Liver (tissue), 8 donors: ENCODE measurements at regions not wholly inside any gene's neighbourhood (a gene's known extent, or its start where the extent isn't known, plus 50 kb on each side); places are given as distances from the start of the nearest gene placed in this dataset.

Source experiments
- DNase-seq: peaks from one replicate; pipeline ENCODE4 v3.0.0-alpha.2; 2017; ENCODE audit warnings: low spot score
- H3K27ac ChIP-seq, 2 donors: one replicate each; pipeline ENCODE4 v1.7.0; 2013; ENCODE audit warnings: inconsistent platforms in 2 of 2, low read length in 2 of 2, control low read depth in 1 of 2, low read depth in 1 of 2, mild to moderate bottlenecking in 1 of 2
- H3K27me3 ChIP-seq, 4 donors: one replicate each; pipeline versions ENCODE4 v1.6.1 to v1.7.0; 2013; ENCODE audit warnings: low read length in 3 of 4, inconsistent platforms in 1 of 4, mild to moderate bottlenecking in 1 of 4, moderate library complexity in 1 of 4; ENCODE audit not compliant: control insufficient read depth in 4 of 4, insufficient read depth in 4 of 4
- H3K36me3 ChIP-seq, 4 donors: one replicate each; pipeline versions ENCODE4 v1.6.1 to v1.7.0; 2013; ENCODE audit warnings: low read length in 3 of 4, mild to moderate bottlenecking in 3 of 4, low read depth in 1 of 4, moderate library complexity in 1 of 4; ENCODE audit not compliant: control insufficient read depth in 4 of 4, insufficient read depth in 3 of 4
- H3K4me1 ChIP-seq, 4 donors: one replicate each; pipeline versions ENCODE4 v1.6.1 to v1.7.0; 2013; ENCODE audit warnings: low read length in 3 of 4, mild to moderate bottlenecking in 3 of 4, moderate library complexity in 1 of 4; ENCODE audit not compliant: control insufficient read depth in 4 of 4, insufficient read depth in 4 of 4
- H3K4me3 ChIP-seq, 3 donors: one replicate each; pipeline versions ENCODE4 v1.6.1 to v1.7.0; 2013; ENCODE audit warnings: low read length in 3 of 3, control low read depth in 1 of 3, low read depth in 1 of 3, mild to moderate bottlenecking in 1 of 3
- H3K9ac ChIP-seq, 2 donors: one replicate each; pipeline ENCODE4 v1.7.0; 2013; ENCODE audit warnings: low read length in 2 of 2, mild to moderate bottlenecking in 2 of 2, moderate library complexity in 2 of 2, control low read depth in 1 of 2, low read depth in 1 of 2
- H3K9me3 ChIP-seq, 4 donors: one replicate each; pipeline versions ENCODE4 v1.6.1 to v1.7.0; 2013; ENCODE audit warnings: low read length in 3 of 4; ENCODE audit not compliant: control insufficient read depth in 4 of 4
- EGR1 ChIP-seq, 2 donors: IDR thresholded peaks; 2 replicates each; pipeline ENCODE4 v1.6.1; 2016 to 2018; ENCODE audit warnings: antibody characterized with exemption in 2 of 2, low read depth in 2 of 2
- GABPA ChIP-seq, 2 donors: IDR thresholded peaks in 1 of 2; conservative IDR thresholded peaks in 1 of 2; 2 replicates each; pipeline ENCODE4 v1.6.1; 2016; ENCODE audit warnings: antibody characterized with exemption in 2 of 2, mild to moderate bottlenecking in 1 of 2, moderate library complexity in 1 of 2
- HNF4G ChIP-seq: IDR thresholded peaks from 2 replicates; pipeline ENCODE4 v1.6.1; 2016; ENCODE audit warnings: antibody characterized with exemption
- JUND ChIP-seq, 2 donors: IDR thresholded peaks; 2 replicates each; pipeline ENCODE4 v1.6.1; 2016; ENCODE audit warnings: antibody characterized with exemption in 2 of 2
- NR2F2 ChIP-seq: IDR thresholded peaks from 2 replicates; pipeline ENCODE4 v1.6.1; 2016; ENCODE audit warnings: antibody characterized with exemption
- RAD21 ChIP-seq, 2 donors: IDR thresholded peaks; 2 replicates each; pipeline ENCODE4 v1.6.1; 2016; ENCODE audit warnings: antibody characterized with exemption in 2 of 2, mild to moderate bottlenecking in 2 of 2
- RXRA ChIP-seq, 2 donors: IDR thresholded peaks; 2 replicates each; pipeline ENCODE4 v1.6.1; 2017 to 2018; ENCODE audit warnings: antibody characterized with exemption in 2 of 2, mild to moderate bottlenecking in 1 of 2
- SP1 ChIP-seq: IDR thresholded peaks from 2 replicates; pipeline ENCODE4 v1.6.1; 2018; ENCODE audit warnings: antibody characterized with exemption, mild to moderate bottlenecking
- YY1 ChIP-seq: IDR thresholded peaks from 2 replicates; pipeline ENCODE4 v1.6.1; 2016; ENCODE audit warnings: antibody characterized with exemption, mild to moderate bottlenecking
- WGBS: extraction: QIAGEN DNeasy Blood & Tissue Kit; methylation state at CpG from one replicate; pipeline ENCODE4 v1.1.7; 2013; 5-methylcytosine and 5-hydroxymethylcytosine counted together
- TF ChIP-seq, protein P1 (sequence below): IDR thresholded peaks from 2 replicates; pipeline ENCODE4 v1.6.1; 2016; ENCODE audit warnings: antibody characterized with exemption
- TF ChIP-seq, protein P2 (sequence below): IDR thresholded peaks from 2 replicates; pipeline ENCODE4 v1.6.1; 2016; ENCODE audit warnings: antibody characterized with exemption
- TF ChIP-seq, protein P3 (sequence below): fragments of 150-350 bp; IDR thresholded peaks from 2 replicates; pipeline ENCODE4 v1.5.1; 2017; ENCODE audit warnings: improper control_type of control experiment, low read depth, low read length; ENCODE audit not compliant: missing input control
- TF ChIP-seq, protein P4 (sequence below): IDR thresholded peaks from 2 replicates; pipeline ENCODE4 v1.6.1; 2016; ENCODE audit warnings: antibody characterized with exemption, mild to moderate bottlenecking
- donor health status: healthy.
- donor health status: healthy.
- donor health status: healthy.
- donor health status: healthy.
- donor health status: healthy.

DNA sequence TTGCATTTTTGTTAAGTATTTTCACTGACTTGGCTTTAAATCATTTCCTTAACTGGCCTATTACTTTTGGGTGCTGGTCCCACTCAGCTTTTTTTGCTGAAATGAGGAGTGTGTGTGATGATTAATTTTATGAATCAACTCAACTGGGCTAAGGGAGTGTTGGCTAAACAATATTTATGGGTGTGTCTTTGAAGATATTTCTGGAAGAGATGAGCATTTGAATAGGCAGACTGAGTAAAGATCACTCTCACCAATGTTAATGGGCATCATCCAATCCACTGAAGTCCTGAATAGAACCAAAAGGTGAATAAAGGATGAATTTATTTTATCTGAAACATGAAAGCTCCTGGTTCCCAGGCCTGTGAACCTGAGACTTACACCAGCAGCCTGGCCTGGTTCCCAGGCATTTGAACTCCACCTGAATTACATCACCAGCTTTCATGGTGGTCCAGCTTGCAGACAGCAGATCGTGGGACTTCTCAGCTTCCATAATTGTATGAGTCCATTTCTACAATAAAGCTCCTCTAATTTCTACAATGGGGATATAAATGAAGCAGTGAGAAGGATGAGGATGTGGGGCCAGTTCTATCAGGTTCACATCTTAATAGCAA, 241.3 kb upstream of the ZC3H12C start:
- Histone ChIP-seq H3K4me3 (no peak overlapping the region), H3K9me3 (no peaks in the 10 kb centered on the region), H3K36me3 (no peaks in the 10 kb centered on the region), H3K9ac (no peak overlapping the region), H3K27me3 (no peaks in the 10 kb centered on the region), H3K4me1 (no peaks in the 10 kb centered on the region), H3K27ac (no peak overlapping the region)
- no peak for DNase-seq
- no peak for TF ChIP-seq NR2F2
- TF ChIP-seq, protein P1, sequence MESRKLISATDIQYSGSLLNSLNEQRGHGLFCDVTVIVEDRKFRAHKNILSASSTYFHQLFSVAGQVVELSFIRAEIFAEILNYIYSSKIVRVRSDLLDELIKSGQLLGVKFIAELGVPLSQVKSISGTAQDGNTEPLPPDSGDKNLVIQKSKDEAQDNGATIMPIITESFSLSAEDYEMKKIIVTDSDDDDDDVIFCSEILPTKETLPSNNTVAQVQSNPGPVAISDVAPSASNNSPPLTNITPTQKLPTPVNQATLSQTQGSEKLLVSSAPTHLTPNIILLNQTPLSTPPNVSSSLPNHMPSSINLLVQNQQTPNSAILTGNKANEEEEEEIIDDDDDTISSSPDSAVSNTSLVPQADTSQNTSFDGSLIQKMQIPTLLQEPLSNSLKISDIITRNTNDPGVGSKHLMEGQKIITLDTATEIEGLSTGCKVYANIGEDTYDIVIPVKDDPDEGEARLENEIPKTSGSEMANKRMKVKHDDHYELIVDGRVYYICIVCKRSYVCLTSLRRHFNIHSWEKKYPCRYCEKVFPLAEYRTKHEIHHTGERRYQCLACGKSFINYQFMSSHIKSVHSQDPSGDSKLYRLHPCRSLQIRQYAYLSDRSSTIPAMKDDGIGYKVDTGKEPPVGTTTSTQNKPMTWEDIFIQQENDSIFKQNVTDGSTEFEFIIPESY, result no peak
- TF ChIP-seq YY1, result no peak
- TF ChIP-seq, protein P2, sequence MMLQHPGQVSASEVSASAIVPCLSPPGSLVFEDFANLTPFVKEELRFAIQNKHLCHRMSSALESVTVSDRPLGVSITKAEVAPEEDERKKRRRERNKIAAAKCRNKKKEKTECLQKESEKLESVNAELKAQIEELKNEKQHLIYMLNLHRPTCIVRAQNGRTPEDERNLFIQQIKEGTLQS, result no peak
- TF ChIP-seq EGR1 (IDR thresholded peaks at IDR 0.05; ENCODE audit: low read depth in 2 of 2), result no peak
- WGBS, result 67% methylated on average over 1 of the region's 1 CpG

DNA sequence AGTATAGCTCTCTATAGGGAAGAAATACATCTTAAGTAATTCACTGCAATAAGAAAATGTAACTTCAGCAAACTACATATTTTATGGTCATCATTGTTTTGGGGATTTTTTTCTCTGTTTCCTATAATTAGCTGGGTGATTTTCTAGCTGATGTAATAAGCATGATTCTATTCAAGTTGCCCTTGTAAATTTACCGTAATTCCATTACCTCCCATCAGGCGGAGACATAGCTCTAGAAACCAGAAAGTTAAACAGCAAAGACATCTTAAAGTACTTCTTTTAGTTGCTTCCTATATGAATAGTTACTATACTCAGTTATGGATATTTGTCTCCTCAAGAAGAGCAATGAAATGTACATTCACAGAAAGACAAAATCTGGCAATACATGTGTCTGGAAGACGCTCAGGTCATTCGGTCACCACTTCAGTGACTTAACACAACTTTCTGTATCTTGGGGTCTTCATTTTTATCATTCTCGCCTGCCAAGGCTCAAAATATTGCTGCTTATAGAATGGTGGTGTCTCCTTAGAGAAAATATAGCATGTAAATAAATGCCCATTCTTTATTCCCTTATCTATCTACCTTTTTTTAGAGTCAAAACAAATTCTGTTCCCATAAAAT, 239.9 kb upstream of the ZC3H12C start:
- Histone ChIP-seq H3K4me3 (no peak overlapping the region), H3K9ac (no peak overlapping the region), H3K4me1 (no peaks in the 10 kb centered on the region), H3K27me3 (no peaks in the 10 kb centered on the region), H3K36me3 (no peaks in the 10 kb centered on the region), H3K27ac (no peak overlapping the region), H3K9me3 (no peaks in the 10 kb centered on the region)
- no peak for TF ChIP-seq JUND (IDR thresholded peaks at IDR 0.05)
- peak; percentile 83 to 84 for TF ChIP-seq RAD21 (IDR thresholded peaks at IDR 0.05)
- TF ChIP-seq, protein P3, sequence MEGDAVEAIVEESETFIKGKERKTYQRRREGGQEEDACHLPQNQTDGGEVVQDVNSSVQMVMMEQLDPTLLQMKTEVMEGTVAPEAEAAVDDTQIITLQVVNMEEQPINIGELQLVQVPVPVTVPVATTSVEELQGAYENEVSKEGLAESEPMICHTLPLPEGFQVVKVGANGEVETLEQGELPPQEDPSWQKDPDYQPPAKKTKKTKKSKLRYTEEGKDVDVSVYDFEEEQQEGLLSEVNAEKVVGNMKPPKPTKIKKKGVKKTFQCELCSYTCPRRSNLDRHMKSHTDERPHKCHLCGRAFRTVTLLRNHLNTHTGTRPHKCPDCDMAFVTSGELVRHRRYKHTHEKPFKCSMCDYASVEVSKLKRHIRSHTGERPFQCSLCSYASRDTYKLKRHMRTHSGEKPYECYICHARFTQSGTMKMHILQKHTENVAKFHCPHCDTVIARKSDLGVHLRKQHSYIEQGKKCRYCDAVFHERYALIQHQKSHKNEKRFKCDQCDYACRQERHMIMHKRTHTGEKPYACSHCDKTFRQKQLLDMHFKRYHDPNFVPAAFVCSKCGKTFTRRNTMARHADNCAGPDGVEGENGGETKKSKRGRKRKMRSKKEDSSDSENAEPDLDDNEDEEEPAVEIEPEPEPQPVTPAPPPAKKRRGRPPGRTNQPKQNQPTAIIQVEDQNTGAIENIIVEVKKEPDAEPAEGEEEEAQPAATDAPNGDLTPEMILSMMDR, result peak; percentile 56
- WGBS, result 59% methylated on average over 5 of the region's 5 CpGs
- DNase-seq, result no peak

DNA sequence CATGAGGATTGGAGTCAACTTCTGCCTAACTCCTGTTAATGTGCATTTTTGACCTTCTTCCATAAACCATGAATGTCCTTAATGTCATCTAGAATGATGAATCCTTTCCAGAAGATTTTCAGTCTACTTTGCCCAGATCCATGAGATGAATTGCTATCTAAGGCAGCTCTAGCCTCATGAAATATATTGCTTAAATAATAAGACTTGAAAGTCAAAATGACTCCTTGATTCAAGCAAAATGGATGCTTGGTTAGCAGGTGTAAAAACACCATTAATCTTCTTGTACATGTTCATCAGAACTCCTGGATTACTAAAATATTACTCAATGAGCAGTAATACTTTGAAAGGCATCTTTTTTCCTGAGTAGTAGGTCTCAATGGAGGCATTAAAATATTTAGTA, 238.5 kb upstream of the ZC3H12C start:
- H3K4me3 ChIP-seq, result no peak overlapping the region
- no peak for TF ChIP-seq SP1
- TF ChIP-seq, protein P4, sequence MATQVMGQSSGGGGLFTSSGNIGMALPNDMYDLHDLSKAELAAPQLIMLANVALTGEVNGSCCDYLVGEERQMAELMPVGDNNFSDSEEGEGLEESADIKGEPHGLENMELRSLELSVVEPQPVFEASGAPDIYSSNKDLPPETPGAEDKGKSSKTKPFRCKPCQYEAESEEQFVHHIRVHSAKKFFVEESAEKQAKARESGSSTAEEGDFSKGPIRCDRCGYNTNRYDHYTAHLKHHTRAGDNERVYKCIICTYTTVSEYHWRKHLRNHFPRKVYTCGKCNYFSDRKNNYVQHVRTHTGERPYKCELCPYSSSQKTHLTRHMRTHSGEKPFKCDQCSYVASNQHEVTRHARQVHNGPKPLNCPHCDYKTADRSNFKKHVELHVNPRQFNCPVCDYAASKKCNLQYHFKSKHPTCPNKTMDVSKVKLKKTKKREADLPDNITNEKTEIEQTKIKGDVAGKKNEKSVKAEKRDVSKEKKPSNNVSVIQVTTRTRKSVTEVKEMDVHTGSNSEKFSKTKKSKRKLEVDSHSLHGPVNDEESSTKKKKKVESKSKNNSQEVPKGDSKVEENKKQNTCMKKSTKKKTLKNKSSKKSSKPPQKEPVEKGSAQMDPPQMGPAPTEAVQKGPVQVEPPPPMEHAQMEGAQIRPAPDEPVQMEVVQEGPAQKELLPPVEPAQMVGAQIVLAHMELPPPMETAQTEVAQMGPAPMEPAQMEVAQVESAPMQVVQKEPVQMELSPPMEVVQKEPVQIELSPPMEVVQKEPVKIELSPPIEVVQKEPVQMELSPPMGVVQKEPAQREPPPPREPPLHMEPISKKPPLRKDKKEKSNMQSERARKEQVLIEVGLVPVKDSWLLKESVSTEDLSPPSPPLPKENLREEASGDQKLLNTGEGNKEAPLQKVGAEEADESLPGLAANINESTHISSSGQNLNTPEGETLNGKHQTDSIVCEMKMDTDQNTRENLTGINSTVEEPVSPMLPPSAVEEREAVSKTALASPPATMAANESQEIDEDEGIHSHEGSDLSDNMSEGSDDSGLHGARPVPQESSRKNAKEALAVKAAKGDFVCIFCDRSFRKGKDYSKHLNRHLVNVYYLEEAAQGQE, result no peak
- no peak for TF ChIP-seq GABPA (IDR thresholded peaks at IDR 0.05 in 1 of 2, conservative IDR thresholded peaks at IDR 0.05 in 1 of 2)
- no peak for TF ChIP-seq RXRA (IDR thresholded peaks at IDR 0.05)
- TF ChIP-seq, protein P2, result no peak
- TF ChIP-seq YY1, result no peak
- no peak for TF ChIP-seq HNF4G
- TF ChIP-seq NR2F2, result no peak
- no peak for TF ChIP-seq EGR1 (IDR thresholded peaks at IDR 0.05; ENCODE audit: low read depth in 2 of 2)
- no peaks in the 10 kb centered on the region for H3K36me3 ChIP-seq
- no peak overlapping the region for H3K27ac ChIP-seq
- no peaks in the 10 kb centered on the region for H3K27me3 ChIP-seq
- no peaks in the 10 kb centered on the region for H3K4me1 ChIP-seq
- no peak overlapping the region for H3K9ac ChIP-seq
- H3K9me3 ChIP-seq, result no peaks in the 10 kb centered on the region
- no peak for DNase-seq
